Pons (tissue), 1 donor: ENCODE measurements at regions not wholly inside any gene's neighbourhood (a gene's known extent, or its start where the extent isn't known, plus 50 kb on each side); places are given as distances from the start of the nearest gene placed in this dataset.

ENCODE experiments used
- DNase-seq: peaks from one replicate; pipeline ENCODE4 v3.0.0-alpha.2; 2016; ENCODE audit warnings: low spot score

DNA sequence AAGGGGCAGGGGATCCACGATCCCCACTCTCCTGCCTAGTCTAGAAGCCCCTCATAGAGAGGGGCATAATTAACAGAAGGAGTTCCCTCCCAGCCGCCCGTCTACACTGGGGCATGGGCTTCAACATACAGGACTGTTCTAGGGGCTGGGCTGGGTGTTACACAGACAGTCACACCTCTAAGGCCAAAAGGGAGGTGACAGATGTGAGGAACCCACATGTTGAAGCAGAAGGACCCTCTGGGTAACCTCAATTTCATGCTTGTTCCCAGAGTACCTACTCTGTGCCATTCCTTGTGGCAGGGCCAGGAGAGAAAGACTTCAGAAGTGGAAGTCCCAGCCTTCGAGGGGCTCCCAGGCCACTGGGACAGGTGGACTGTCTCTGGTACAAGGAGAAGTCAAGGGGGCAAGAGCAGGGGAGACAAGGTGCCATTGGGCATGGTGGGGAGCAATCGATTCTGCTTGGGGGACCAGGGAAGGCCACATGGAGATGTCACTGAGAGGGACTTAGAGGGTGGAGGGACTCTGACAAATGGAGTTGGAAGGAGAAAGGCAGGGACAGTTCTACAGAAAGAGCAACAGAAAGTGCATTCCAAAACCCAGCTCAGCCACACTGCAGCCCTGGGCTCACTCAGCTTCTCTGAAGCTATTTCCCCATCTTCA is 71.3 kb downstream of the CPN2 start:
- DNase-seq: no peak

DNA sequence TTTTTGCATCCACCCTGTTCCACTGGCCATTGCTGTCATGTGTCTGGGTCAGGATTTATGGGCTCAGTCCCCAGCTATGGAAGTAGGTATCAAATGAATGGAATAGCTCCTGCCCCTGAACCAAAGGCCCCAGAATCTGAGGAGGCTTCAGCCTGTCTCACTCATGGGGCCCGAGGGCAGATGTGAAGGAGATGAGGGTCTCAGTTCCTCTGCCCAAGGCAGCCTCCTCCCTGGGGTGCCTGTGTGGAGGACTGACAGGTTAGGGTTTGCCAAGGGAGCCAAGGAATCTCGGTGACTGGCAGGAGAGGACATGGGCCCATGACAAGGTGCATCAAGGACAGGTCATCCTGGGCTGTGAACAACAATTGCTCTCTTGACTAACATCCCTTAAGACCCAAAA is 70.4 kb downstream of the CPN2 start:
- no peak for DNase-seq

- no peak for DNase-seq
Observed at GRCh38 chr3:194281306-194281705, 69.8 kb downstream of the CPN2 start.

DNA sequence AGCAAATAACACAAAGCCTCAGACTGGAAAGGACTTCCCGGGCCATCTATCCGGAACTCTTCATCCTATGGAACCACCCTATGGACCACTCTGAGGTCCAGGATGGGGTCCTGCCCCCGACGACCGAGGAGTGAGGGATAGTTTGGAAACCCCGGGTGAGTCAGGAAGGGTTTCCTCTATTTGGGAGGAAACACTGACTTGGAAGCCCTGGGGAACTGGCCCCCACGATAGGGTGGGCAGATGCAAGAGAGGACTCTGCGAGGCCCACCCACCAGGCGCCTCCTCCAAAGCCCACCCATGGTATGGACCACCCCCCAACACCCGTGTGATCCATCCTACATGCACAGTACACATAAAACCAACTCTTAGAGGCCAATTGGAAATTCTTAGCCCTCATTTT is 69.4 kb downstream of the CPN2 start:
- no peak for DNase-seq

GRCh38 chr3:194282436-194283122 is 68.5 kb downstream of the CPN2 start:
- no peak for DNase-seq

DNA sequence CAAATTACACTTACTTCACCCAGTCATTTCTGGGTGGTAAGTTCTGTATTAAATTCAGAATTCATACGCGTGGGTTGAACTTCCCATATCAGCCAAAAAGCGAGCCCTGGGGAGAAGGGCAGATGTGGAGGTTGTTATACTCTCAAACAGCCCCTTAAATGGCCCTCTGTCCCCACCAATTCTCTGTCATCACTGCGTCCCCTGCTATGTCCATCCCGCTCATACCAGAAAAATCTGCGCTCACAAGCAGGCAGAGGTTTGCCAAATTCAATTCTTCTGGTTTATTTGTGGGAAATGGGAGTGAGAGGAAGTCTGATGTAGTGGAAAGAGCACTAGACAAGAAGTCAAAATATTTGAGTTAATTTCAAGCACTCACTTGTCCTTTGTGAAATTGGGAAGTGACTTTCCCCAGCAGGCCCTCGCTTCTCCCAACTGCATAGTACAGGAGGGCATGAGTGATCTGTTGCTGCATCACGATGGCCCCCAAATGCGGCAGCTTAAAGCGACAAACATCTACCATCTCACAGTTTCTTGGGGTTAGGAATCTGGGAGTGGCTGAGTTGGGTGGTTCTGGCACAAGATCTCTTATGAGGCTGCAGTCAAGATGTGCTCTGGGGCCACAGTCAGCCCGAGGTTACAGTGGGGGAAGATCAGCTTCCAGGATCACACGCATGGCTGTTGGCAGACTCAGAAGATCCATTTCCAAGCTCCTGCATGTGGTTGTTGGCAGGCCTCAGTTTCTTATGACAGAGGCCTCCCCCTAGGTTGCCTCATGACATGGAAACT is 67.7 kb downstream of the CPN2 start:
- no peak for DNase-seq

DNA sequence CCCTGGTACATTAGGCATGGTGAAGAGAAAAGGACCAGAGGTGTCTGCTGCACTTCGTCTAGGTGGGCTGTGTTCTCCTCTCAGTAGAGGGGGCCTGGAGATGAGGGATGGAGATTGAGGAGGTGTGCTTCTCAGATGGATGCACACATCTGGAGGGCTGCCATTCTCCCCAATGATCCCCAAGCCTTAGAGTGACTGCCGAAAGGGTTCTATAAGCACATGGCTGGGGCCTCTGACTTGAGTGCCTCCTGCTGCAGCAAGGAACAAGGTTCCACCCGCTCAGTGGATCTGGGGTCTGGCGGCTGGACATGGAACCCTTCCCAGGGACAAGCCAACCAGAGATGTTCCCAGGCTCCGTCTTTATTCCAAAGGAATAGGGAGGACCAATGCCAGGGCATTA is 66.8 kb downstream of the CPN2 start:
- DNase-seq: no peak

- DNase-seq: no peak
Observed at GRCh38 chr3:194285024-194285849, 65.9 kb downstream of the CPN2 start.

GRCh38 chr3:194285850-194286197 is 65.3 kb downstream of the CPN2 start:
- no peak for DNase-seq

DNA sequence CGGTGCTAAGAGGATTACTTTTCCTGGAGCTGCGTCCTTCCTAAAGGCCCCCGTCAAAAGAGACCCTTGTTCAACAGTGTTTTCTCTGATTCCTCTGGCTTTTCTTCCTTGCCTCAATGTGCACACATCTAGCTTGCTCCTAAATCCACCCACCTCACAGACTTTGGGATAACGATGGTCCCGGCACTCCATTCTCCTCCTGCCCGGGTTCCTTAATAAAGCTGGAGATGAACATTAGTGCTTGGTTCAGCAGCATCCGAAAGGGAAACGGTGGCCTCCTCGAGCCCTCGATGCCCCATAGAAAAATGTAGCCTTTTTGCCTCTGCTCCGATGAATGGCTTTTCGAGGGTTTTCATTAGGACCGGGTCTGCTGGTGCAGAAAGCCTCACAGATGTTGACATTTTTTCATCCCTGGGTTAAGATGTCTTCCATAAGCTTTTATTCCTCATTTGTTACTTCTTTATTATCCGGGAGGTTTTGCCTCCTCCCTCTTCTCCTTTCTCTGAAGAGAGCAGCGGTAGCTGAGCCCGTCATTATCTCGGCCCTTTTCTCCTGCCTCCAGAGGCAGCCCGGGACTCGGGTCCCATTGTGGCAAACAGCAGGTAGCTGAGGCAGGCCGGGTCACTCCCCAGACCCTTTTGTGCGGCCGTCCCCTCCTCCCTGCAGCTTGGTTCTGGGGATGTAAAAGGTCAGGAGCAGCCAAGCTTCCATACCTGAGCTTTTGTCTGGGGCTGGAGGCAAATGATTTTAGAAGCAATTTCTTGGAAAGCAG is 64.6 kb downstream of the CPN2 start:
- DNase-seq: no peak

DNA sequence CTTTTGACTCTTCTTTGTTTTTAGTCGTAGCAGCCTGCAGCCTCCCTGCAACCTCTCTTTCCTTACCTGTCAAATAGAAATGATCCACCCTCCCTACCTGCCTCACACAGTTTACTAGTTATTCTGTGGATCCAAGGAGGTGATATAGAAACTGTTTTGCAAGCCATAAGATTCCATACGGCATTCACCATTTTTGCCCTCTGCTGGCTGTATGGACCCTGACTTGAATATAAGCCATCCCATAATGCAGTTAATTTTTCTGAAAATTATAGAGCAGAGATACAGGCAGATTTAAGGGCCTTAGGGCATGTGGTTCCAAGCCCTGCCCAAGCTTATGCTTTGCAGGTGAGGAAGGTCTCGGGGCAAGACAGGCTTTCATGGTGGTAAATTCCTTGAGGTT is 63.8 kb downstream of the CPN2 start:
- no peak for DNase-seq

GRCh38 chr3:194287977-194288706 is 63.0 kb downstream of the CPN2 start:
- no peak for DNase-seq
